Heart left ventricle (tissue), 16 donors: ENCODE measurements at regions not wholly inside any gene's neighbourhood (a gene's known extent, or its start where the extent isn't known, plus 50 kb on each side); places are given as distances from the start of the nearest gene placed in this dataset.

ENCODE experiments used
- ATAC-seq, 4 donors: fragments of 200-7000 bp; cut with Tn5 transposase; one replicate each; pipeline ENCODE4 v1.9.1; 2020 to 2022; ENCODE audit warnings: moderate library complexity in 4 of 4, mild to moderate bottlenecking in 3 of 4, moderate number of reproducible peaks in 1 of 4
- DNase-seq, 5 donors: peaks; one replicate each; pipeline ENCODE4 v3.0.0-alpha.2; 2020
- H3K27ac ChIP-seq, 12 donors: fragments of 200-600 bp; sonication (generic) in 4 of 12; one replicate each; pipeline versions ENCODE4 v1.5.0 to v1.8.0; 2016 to 2022; ENCODE audit warnings: mild to moderate bottlenecking in 2 of 12
- H3K27me3 ChIP-seq, 9 donors: fragments of 200-600 bp; sonication (generic) in 2 of 9; one replicate each; pipeline versions ENCODE4 v1.5.1 to v1.8.0; 2016 to 2022; ENCODE audit warnings: mild to moderate bottlenecking in 3 of 9
- H3K36me3 ChIP-seq, 9 donors: fragments of 200-600 bp; sonication (generic) in 2 of 9; one replicate each; pipeline versions ENCODE4 v1.5.0 to v1.8.0; 2018 to 2022; ENCODE audit warnings: mild to moderate bottlenecking in 2 of 9
- H3K4me1 ChIP-seq, 12 donors: fragments of 200-600 bp; sonication (generic) in 4 of 12; one replicate each; pipeline versions ENCODE4 v1.5.0 to v1.8.0; 2016 to 2022; ENCODE audit warnings: mild to moderate bottlenecking in 3 of 12
- H3K4me3 ChIP-seq, 12 donors: fragments of 200-600 bp; sonication (generic) in 4 of 12; one replicate each; pipeline versions ENCODE4 v1.5.0 to v1.8.0; 2017 to 2022; ENCODE audit warnings: mild to moderate bottlenecking in 9 of 12, moderate library complexity in 4 of 12
- H3K9me3 ChIP-seq, 12 donors: fragments of 200-600 bp; sonication (generic) in 4 of 12; one replicate each; pipeline versions ENCODE4 v1.5.0 to v1.8.0; 2016 to 2022; ENCODE audit warnings: mild to moderate bottlenecking in 1 of 12
- CTCF ChIP-seq, 12 donors: fragments of 200-600 bp; sonication (generic) in 4 of 12; IDR thresholded peaks; one replicate each; pipeline versions ENCODE4 v1.5.0 to v1.8.0; 2018 to 2022; ENCODE audit warnings: antibody characterized with exemption in 12 of 12, mild to moderate bottlenecking in 5 of 12
- POLR2A ChIP-seq, 2 donors: fragments of 450-650 bp; IDR thresholded peaks; one replicate each; pipeline ENCODE4 v1.6.1; 2017; ENCODE audit warnings: antibody characterized with exemption in 2 of 2, mild to moderate bottlenecking in 2 of 2, moderate library complexity in 2 of 2
- WGBS, 4 donors: extraction: QIAGEN DNeasy Blood & Tissue Kit in 2 of 4; methylation state at CpG; one replicate each; pipeline versions ENCODE4 v1.1.5 to v1.1.7; 2013 to 2018; 5-methylcytosine and 5-hydroxymethylcytosine counted together
- intact Hi-C, 10 donors: fragments of 100-400 bp; cut with DNase I; formaldehyde crosslinking; loops; one replicate each; pipeline versions ENCODE4 v1.11.1 to v1.14.2; 2022
- donor health status: ischemic (EF 13 %, LVEDD 7.1; RV severe dilation, severe dysfunction).
- donor health status: healthy with polysubstance abuse.
- donor health status: DM: no; HTN: yes; CAD: no.
- donor health status: DM: no; HTN: no; CAD: no.
- donor health status: ischemic (EF 25% LVEDD 6.9; RV normal size, moderate dysfunction).
- donor health status: ischemic (EF 25% LVEDD 5.7; RV mildly dilated, moderate dysfunction).
- donor health status: healthy.
- donor health status: DM: yes; HTN: yes; CAD: no.
- donor health status: ischemic (EF 35%, LVEDD 5.7; RV mildly dilated, moderate dysfunction).
- donor health status: nonischemic (EF 11% LVEDD 7.7; RV severe dilation, severe dysfunction).
- donor health status: DM: yes; HTN: yes; CAD: no.
- donor health status: PGD.
- donor health status: ischemic (EF 29% LVEDD 5.4; RV normal size, mild dysfunction).
- donor health status: nonischemic (EF 23%, LVEDD 6.1; RV moderate dilation, normal function).

GRCh38 chr2:223545830-223546229 is 56.3 kb downstream of the SCG2 start:
- H3K27me3 ChIP-seq = no peaks in the 10 kb centered on the region
- no peak for DNase-seq
- no peaks in the 10 kb centered on the region for H3K36me3 ChIP-seq
- H3K4me1 ChIP-seq = no peaks in the 10 kb centered on the region
- no peaks in the 10 kb centered on the region for H3K9me3 ChIP-seq
- no peak for TF ChIP-seq CTCF (IDR thresholded peaks at IDR 0.05)
- TF ChIP-seq POLR2A (IDR thresholded peaks at IDR 0.05) = no peak
- no peak for ATAC-seq
- H3K4me3 ChIP-seq = no peak overlapping the region
- intact Hi-C loops = no loop called here
- 38 to 57% (median 48%) methylated on average over 2 of the region's 2 CpGs for WGBS, 4 donors
- H3K27ac ChIP-seq = no peak overlapping the region
